ENCODE measurements at regions not wholly inside any gene's neighbourhood (a gene's known extent, or its start where the extent isn't known, plus 50 kb on each side); places are given as distances from the start of the nearest gene placed in this dataset.

DNA sequence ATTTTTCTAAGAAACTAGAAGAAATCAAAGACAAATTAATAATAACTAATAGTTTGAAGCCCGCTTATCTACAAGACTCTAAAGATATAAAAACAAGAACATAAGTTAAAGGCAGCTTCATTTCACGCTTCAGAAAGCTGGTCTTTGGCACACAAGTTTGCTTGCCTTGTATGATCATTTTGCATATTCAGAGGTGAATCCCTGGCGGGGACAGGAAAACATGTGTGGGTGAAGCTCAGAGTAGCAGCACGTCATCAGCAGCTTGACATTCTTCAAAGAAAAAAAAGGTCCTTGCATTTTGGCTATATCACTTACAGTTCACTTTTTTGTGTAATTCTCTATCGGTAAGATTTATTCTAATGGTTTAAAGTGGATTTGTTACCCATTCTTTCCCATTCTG lies 1911.8 kb downstream of the MRPL39 start:
- TF ChIP-seq EZH2phosphoT487 (IDR thresholded peaks at IDR 0.05; ENCODE audit: insufficient read depth, low read depth) (no peak), EZH2 (IDR thresholded peaks at IDR 0.05; ENCODE audit: insufficient read depth, poor library complexity, severe bottlenecking) (no peak)

Data from GM23248 (cell line).